HG02981 (cell line): ENCODE measurements at regions not wholly inside any gene's neighbourhood (a gene's known extent, or its start where the extent isn't known, plus 50 kb on each side); places are given as distances from the start of the nearest gene placed in this dataset.

Source experiments
- ATAC-seq: cut with Tn5 transposase; IDR thresholded peaks from one replicate; pipeline ENCODE4 v1.9.1; 2021; ENCODE audit warnings: mild to moderate bottlenecking, moderate library complexity; ENCODE audit not compliant: unreplicated experiment

DNA sequence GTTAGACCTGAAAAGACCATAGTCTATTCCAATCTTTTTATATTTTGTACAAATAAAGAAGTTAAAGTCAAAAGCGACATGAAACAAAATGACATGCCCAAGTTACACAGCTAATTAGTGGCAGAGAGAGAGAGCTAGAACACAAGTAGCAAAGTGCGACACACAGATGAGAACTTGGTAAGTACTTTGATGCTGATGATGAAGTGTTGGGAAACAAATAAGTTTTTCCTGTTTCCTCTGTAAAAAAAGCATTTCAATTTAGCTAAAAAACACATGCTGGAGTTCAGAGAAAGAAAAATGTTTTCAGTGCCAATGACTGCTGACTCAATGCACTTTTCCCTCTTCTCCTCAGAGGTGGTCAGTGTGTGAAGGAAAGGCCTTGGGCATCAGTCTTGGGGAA, 226.9 kb downstream of the PAX3 start:
- ATAC-seq, result no peak

GRCh38 chr2:222064286-222064685, 234.5 kb downstream of the PAX3 start:
- no peak for ATAC-seq

DNA sequence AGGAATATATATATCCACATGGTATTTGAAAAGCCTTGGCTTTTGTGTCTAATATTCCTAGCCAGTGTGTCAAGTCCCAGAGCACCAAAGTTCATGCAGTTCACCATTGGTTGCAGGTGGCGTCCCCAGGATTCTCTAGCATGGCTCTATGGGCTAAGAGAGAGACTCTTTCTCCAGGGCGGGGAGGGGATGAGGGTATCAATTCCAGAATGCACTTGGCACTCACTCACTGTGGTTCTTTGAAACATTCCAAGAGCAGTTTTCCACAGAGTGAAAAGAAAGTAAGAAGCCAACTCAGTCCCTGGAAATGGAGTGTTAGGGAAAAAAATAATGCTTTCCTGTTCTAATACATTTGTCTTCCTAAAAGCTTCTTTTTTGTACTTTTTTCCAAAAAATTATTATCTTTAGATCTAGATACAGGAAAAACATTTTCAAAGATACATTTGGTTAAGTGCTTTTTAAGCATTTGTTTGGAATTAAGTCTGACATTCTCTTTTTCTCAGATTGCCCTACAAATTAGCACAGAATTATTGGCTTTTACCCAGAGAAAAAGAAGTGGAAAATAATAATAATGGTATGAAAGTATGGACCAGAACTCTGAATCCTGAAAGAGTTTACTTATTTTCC, 239.9 kb downstream of the PAX3 start:
- ATAC-seq, result no peak

DNA sequence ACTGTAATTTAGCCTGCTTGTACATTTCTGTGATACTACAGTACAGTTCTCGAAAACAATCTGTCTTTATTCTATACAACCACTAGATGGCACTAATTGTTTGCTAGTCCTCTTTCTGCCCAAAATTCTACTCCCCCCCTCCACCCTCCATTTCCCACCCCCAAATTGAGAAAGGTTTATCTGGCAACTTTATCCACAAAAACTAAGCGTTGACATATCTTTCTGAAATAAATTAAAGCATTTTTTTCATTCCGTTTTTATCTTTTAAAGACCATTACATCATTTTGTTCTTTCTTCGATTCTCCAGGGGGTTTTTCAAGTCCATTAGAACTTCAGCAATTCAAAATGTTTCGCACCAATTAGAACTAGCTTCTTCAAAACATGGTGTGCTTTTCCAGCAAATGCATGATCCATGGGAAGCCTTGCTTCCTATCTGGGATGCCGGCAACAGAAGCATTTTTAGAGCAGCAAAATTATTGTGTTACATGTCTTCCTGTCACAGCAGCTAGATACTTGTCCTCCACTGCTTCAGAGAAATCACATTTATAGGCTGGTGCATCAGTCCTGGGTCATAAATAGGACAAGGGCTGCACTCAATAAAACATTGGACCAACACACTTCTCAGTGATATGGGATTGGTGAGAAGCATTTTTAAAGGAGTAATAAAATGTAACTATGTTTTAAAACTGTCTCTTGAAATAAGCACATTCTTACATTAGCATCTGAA, 241.3 kb downstream of the PAX3 start:
- no peak for ATAC-seq

GRCh38 chr2:222055328-222055727, 243.5 kb downstream of the PAX3 start:
- ATAC-seq, result no peak

DNA sequence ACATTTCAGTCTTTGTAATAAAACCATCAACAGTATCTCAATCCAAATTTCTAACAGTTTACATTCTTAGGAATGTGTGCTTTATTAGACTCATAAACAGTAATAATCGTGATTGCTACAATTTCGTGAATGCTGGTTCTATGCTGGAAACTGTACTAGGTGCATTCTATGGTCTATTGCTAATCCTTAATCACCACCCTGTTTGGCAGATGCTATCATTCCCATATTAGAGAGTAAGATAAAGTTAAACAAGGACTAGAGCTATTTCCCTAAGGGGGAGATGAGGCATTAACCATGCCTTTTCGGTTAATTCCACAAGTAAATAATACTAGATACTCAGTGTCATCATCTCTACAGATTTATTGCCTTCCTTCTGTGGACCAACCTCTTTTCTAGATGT, 244.0 kb downstream of the PAX3 start:
- ATAC-seq, result no peak

DNA sequence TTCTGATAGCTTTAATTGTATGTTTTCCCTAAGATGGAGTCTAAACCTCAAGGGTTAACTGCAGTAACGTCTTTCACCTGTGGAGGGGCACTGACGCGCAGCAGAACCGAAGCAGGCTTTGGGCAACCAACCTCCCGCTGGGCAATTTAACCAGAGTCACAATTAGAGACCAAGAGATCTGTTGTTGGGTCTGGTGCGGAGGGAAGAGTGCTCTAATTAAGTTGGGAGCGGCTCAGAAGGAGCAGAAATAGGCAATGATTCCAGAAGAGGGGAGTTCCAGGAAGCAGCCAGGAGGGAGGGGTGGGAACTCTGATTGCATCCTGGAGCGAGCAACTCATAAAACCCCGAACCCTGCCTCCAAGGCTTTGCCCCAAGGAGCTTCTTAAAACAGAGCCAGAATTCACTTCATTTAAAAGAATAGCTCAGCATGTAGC, 245.8 kb downstream of the PAX3 start:
- ATAC-seq, result peak; percentile 69

DNA sequence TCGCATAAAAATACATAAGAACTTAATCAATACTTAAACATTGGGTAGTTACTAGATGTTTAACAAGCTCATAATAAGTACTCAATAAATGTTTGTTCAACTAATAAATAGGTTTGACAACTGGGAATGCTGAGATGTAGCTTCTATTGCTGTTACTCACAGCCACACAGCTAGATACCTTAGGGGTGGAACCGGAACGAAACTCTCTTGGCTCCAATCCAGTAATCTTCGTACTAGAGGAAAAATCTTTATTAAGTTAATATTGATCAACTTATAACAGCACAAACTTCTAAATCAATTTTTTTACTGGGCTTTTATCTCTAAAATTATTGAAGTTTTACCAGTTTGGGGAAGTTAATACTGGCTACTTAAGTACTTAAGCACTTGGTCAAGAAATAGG, 247.8 kb downstream of the PAX3 start:
- ATAC-seq, result no peak

GRCh38 chr2:222049946-222050345, 248.9 kb downstream of the PAX3 start:
- no peak for ATAC-seq

DNA sequence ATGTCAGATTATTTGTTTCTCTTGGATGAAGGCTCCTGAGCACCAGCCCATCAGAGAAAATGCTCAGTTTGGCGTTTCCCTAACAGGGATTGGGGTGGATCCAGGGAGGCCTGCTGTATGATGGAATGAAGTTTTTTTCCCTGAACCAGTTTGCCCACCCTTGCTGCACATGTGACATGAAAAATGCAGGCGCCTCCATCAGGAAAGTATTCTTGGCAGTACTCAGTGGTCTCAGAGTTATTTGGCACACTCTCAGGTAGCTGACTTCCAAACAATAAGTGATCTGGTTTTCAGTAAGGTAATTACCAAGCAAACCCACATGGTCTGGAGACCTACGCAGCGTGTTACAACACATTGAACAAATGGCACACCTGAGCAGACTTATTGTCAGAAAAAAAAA, 254.9 kb downstream of the PAX3 start:
- no peak for ATAC-seq

DNA sequence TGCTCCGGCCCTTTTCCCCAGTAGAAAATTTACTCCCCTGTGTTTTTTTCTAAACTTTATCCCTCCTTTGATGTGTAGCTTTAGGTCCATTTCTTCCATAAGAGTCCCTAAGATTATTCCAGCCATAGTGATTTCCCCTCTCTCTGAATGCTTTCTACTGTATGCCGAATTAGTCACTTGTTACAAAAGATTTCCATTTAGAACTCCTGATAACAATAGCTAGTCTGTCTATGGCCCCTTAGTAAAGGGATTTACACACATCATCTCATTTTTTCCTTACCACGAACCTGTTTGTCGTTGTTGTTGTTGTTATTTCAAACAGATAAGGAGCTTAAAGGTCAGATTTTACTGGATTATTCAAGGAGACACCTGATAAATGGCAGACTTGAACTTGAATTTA, 256.1 kb downstream of the PAX3 start:
- no peak for ATAC-seq

- ATAC-seq, result no peak
Observed at GRCh38 chr2:222040333-222040732, 258.5 kb downstream of the PAX3 start.

GRCh38 chr2:222039821-222040220, 259.0 kb downstream of the PAX3 start:
- no peak for ATAC-seq

DNA sequence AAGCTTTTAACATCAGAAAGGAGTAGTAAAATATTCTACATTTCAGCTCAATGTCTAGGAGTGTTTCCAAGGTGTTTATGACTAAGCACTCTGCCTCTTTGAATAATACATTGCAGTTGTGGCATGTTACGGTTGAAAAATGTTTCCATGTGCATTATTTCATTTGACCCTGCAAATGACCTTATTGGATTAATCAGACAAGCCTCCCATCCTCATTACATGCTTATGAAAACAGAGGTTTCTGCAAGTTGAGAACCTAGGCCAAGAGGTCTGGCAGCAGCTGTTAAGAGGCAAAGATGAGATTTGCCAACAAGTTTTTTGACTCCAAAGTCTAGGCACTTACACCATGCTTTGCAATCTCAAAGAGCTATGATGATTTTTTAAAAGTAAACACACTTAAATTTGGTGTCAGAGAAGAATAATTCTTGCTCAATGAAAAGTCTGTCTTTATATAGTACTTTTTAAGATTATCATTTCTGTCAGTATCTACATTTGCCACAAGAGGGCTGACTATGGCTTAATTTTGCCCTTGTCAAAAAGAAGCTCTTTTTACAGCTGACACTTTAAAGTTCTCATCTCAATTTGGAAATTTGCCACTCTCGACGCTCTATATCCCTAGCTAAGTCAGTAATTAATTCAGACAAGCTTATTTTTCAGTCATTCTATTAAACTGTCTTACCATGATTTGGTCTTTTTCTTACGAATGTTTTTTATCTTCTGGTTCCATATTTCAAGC, 260.6 kb downstream of the PAX3 start:
- no peak for ATAC-seq

GRCh38 chr2:222037211-222037610, 261.6 kb downstream of the PAX3 start:
- no peak for ATAC-seq

- no peak for ATAC-seq
Observed at GRCh38 chr2:222034058-222034457, 264.7 kb downstream of the PAX3 start.

DNA sequence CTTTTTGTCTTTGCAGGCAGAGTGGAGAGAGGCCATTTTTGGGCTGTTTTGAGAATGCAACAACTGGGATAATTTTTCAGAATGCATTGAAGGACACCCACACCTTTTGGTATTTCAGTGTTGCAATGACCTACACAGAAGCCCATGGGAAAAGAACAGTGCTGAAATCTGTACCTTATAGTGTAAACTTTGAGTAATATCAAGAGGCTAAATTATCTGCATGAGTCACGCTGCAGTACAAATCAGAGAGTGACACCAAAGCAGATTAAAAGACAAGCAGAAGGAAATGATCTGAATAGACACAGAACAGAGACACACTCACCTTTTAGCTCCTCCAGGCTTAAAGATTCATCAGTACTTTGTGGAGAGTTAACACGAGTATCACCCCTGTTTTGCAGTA, 265.3 kb downstream of the PAX3 start:
- no peak for ATAC-seq

DNA sequence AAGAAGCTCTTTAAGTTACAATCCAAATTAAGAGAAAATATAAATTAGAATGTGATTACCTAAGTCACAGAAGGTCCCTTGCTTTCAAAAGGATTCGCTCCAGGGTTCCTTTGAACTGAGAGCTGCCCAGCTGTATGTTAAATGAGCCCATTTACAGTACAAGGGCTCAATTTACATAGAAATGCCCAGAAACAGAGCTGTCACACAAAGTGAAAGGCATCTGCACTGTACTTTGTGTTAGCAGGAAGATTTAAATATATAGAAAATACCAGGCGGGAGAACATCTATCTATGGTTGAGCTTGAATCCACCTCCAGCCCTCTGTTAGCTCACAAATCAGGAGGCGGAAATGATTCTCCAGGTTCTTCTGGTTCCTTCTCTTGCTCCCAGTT, 272.9 kb downstream of the PAX3 start:
- no peak for ATAC-seq

DNA sequence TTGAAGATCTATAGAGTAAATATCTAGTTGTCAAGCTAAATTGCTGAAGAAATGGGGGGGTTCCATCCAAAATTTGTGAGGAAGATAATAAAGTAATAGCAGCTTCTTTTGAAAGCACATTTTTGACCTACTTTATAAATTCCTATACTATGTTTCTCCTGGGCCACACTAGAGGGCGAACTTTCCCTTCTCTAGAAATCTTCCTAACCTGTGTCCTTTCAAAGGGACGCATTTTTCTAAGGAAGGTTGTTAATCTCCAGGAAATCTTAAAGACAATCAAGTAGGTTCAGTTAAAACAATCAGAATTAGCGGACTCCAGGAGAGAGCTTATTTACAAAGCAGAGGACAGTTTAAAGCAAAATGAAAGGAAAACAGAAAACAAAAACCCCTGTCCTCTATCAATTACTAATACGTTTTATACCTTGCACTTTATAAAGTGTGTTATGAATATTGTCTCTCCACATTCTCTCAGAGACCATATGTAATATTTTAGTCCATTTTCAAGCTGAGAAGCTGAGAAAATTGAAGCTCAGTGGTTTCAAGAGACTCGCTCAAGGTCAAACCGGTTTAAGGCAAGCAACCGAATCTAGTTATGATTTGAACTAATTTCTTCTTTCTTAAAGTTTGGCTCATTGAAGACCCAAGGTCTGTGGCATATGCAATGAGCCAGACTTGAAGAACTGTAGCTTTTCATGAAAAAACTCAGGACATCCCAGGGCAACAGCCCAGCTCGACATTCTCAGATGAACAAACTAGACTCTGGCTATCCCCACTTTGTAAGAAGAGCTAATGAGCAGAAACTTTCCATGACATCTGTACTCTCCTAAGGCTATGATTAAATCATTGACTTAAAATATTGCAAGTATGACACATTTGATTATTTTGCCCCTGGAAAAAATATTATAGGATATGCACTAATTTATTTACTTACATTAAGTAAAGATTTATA, 273.6 kb downstream of the PAX3 start:
- no peak for ATAC-seq

GRCh38 chr2:222017252-222017850, 281.4 kb downstream of the PAX3 start:
- ATAC-seq, result no peak

GRCh38 chr2:222013889-222014288, 284.9 kb downstream of the PAX3 start:
- ATAC-seq, result no peak
